ENCODE measurements at regions not wholly inside any gene's neighbourhood (a gene's known extent, or its start where the extent isn't known, plus 50 kb on each side); places are given as distances from the start of the nearest gene placed in this dataset.

DNA sequence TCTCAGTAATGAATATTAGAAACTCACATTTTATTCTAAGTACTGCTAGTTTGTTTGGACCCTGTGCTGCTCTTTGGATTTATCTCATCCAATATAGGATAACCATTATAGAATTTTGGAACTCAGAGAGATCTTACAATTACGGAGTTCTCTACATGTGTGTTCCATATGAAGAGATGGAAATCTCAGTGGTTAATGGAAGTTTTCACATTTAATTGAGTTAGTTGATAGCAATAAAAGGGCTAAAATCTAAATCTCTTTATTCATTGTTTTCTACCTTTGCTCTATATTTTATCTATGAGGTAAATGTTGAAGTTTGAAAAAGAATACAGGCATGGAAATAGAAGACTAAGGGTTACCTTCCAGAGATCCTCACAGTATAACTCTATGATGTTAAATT lies 558.0 kb upstream of the KIF2B start:
- H4K20me1 ChIP-seq (replicated peaks; ENCODE audit: insufficient read depth) = no peaks in the 10 kb centered on the region
- TF ChIP-seq, protein P1, sequence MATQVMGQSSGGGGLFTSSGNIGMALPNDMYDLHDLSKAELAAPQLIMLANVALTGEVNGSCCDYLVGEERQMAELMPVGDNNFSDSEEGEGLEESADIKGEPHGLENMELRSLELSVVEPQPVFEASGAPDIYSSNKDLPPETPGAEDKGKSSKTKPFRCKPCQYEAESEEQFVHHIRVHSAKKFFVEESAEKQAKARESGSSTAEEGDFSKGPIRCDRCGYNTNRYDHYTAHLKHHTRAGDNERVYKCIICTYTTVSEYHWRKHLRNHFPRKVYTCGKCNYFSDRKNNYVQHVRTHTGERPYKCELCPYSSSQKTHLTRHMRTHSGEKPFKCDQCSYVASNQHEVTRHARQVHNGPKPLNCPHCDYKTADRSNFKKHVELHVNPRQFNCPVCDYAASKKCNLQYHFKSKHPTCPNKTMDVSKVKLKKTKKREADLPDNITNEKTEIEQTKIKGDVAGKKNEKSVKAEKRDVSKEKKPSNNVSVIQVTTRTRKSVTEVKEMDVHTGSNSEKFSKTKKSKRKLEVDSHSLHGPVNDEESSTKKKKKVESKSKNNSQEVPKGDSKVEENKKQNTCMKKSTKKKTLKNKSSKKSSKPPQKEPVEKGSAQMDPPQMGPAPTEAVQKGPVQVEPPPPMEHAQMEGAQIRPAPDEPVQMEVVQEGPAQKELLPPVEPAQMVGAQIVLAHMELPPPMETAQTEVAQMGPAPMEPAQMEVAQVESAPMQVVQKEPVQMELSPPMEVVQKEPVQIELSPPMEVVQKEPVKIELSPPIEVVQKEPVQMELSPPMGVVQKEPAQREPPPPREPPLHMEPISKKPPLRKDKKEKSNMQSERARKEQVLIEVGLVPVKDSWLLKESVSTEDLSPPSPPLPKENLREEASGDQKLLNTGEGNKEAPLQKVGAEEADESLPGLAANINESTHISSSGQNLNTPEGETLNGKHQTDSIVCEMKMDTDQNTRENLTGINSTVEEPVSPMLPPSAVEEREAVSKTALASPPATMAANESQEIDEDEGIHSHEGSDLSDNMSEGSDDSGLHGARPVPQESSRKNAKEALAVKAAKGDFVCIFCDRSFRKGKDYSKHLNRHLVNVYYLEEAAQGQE (IDR thresholded peaks at IDR 0.05; ENCODE audit: unreplicated experiment) = no peak
- TF ChIP-seq, protein P2, sequence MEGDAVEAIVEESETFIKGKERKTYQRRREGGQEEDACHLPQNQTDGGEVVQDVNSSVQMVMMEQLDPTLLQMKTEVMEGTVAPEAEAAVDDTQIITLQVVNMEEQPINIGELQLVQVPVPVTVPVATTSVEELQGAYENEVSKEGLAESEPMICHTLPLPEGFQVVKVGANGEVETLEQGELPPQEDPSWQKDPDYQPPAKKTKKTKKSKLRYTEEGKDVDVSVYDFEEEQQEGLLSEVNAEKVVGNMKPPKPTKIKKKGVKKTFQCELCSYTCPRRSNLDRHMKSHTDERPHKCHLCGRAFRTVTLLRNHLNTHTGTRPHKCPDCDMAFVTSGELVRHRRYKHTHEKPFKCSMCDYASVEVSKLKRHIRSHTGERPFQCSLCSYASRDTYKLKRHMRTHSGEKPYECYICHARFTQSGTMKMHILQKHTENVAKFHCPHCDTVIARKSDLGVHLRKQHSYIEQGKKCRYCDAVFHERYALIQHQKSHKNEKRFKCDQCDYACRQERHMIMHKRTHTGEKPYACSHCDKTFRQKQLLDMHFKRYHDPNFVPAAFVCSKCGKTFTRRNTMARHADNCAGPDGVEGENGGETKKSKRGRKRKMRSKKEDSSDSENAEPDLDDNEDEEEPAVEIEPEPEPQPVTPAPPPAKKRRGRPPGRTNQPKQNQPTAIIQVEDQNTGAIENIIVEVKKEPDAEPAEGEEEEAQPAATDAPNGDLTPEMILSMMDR (conservative IDR thresholded peaks at IDR 0.05; ENCODE audit: low read depth in 2 of 2) = no peak
- TF ChIP-seq POLR2AphosphoS5 (IDR thresholded peaks at IDR 0.05; ENCODE audit: low read depth) = no peak
- TF ChIP-seq NANOG (IDR thresholded peaks at IDR 0.05; ENCODE audit: borderline replicate concordance) = no peak
- TF ChIP-seq, protein P3, sequence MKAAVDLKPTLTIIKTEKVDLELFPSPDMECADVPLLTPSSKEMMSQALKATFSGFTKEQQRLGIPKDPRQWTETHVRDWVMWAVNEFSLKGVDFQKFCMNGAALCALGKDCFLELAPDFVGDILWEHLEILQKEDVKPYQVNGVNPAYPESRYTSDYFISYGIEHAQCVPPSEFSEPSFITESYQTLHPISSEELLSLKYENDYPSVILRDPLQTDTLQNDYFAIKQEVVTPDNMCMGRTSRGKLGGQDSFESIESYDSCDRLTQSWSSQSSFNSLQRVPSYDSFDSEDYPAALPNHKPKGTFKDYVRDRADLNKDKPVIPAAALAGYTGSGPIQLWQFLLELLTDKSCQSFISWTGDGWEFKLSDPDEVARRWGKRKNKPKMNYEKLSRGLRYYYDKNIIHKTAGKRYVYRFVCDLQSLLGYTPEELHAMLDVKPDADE (IDR thresholded peaks at IDR 0.05) = no peak
- TF ChIP-seq ZNF331 (CRISPR knock-in tag; IDR thresholded peaks at IDR 0.05; ENCODE audit: low read depth) = no peak
- TF ChIP-seq, protein P4, sequence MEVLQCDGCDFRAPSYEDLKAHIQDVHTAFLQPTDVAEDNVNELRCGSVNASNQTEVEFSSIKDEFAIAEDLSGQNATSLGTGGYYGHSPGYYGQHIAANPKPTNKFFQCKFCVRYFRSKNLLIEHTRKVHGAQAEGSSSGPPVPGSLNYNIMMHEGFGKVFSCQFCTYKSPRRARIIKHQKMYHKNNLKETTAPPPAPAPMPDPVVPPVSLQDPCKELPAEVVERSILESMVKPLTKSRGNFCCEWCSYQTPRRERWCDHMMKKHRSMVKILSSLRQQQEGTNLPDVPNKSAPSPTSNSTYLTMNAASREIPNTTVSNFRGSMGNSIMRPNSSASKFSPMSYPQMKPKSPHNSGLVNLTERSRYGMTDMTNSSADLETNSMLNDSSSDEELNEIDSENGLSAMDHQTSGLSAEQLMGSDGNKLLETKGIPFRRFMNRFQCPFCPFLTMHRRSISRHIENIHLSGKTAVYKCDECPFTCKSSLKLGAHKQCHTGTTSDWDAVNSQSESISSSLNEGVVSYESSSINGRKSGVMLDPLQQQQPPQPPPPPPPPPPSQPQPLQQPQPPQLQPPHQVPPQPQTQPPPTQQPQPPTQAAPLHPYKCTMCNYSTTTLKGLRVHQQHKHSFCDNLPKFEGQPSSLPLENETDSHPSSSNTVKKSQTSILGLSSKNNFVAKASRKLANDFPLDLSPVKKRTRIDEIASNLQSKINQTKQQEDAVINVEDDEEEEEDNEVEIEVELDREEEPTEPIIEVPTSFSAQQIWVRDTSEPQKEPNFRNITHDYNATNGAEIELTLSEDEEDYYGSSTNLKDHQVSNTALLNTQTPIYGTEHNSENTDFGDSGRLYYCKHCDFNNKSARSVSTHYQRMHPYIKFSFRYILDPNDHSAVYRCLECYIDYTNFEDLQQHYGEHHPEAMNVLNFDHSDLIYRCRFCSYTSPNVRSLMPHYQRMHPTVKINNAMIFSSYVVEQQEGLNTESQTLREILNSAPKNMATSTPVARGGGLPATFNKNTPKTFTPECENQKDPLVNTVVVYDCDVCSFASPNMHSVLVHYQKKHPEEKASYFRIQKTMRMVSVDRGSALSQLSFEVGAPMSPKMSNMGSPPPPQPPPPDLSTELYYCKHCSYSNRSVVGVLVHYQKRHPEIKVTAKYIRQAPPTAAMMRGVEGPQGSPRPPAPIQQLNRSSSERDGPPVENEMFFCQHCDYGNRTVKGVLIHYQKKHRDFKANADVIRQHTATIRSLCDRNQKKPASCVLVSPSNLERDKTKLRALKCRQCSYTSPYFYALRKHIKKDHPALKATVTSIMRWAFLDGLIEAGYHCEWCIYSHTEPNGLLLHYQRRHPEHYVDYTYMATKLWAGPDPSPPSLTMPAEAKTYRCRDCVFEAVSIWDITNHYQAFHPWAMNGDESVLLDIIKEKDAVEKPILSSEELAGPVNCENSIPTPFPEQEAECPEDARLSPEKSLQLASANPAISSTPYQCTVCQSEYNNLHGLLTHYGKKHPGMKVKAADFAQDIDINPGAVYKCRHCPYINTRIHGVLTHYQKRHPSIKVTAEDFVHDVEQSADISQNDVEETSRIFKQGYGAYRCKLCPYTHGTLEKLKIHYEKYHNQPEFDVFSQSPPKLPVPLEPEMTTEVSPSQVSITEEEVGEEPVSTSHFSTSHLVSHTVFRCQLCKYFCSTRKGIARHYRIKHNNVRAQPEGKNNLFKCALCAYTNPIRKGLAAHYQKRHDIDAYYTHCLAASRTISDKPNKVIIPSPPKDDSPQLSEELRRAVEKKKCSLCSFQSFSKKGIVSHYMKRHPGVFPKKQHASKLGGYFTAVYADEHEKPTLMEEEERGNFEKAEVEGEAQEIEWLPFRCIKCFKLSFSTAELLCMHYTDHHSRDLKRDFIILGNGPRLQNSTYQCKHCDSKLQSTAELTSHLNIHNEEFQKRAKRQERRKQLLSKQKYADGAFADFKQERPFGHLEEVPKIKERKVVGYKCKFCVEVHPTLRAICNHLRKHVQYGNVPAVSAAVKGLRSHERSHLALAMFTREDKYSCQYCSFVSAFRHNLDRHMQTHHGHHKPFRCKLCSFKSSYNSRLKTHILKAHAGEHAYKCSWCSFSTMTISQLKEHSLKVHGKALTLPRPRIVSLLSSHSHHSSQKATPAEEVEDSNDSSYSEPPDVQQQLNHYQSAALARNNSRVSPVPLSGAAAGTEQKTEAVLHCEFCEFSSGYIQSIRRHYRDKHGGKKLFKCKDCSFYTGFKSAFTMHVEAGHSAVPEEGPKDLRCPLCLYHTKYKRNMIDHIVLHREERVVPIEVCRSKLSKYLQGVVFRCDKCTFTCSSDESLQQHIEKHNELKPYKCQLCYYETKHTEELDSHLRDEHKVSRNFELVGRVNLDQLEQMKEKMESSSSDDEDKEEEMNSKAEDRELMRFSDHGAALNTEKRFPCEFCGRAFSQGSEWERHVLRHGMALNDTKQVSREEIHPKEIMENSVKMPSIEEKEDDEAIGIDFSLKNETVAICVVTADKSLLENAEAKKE (CRISPR knock-in tag; IDR thresholded peaks at IDR 0.05) = no peak
- TF ChIP-seq EZH2 (IDR thresholded peaks at IDR 0.05; ENCODE audit: low read depth, unreplicated experiment) = no peak
- TF ChIP-seq EZH2phosphoT487 (IDR thresholded peaks at IDR 0.05; ENCODE audit: unreplicated experiment) = no peak
- no peak for TF ChIP-seq CREB1 (CRISPR knock-in tag; IDR thresholded peaks at IDR 0.05; ENCODE audit: low read depth)
- TF ChIP-seq STAT1 (IDR thresholded peaks at IDR 0.05; ENCODE audit: unreplicated experiment) = no peak
- no peak for TF ChIP-seq JUNB (IDR thresholded peaks at IDR 0.05; ENCODE audit: unreplicated experiment)
- TF ChIP-seq ZNF114 (CRISPR knock-in tag; IDR thresholded peaks at IDR 0.05) = no peak
- Mint-ChIP-seq H3K27me3 (ENCODE audit: insufficient read depth, low read depth, poor library complexity) (no peaks in the 10 kb centered on the region), H3K36me3 (ENCODE audit: low read depth) (no peaks in the 10 kb centered on the region), H3K27ac (no peak overlapping the region), H3K4me3 (no peak overlapping the region), H3K4me1 (no peaks in the 10 kb centered on the region), H3K9me3 (no peaks in the 10 kb centered on the region)
- no peak overlapping the region for H3K27ac ChIP-seq (ENCODE audit: low read depth)
- H3F3A ChIP-seq (replicated peaks; ENCODE audit: low read depth) = no peaks in the 10 kb centered on the region
- no peaks in the 10 kb centered on the region for H3K4me1 ChIP-seq (ENCODE audit: insufficient read depth)
- no peak for DNase-seq (ENCODE audit: low spot score)
- no peak overlapping the region for H3K4me3 ChIP-seq
- no peaks in the 10 kb centered on the region for H3K79me2 ChIP-seq (replicated peaks; ENCODE audit: insufficient read depth)
- no peaks in the 10 kb centered on the region for H3K36me3 ChIP-seq (ENCODE audit: insufficient read depth)
- H3K4me2 ChIP-seq = no peak overlapping the region
- H2AFZ ChIP-seq = no peak overlapping the region
- H3K27me3 ChIP-seq (ENCODE audit: insufficient read depth) = no peaks in the 10 kb centered on the region
- ATAC-seq = no peak
- no peaks in the 10 kb centered on the region; the same call in 1 of the 2 replicates for H3K9me2 ChIP-seq (ENCODE audit: insufficient read depth)

Data from GM23338 (cell line).